ENCODE measurements at regions not wholly inside any gene's neighbourhood (a gene's known extent, or its start where the extent isn't known, plus 50 kb on each side); places are given as distances from the start of the nearest gene placed in this dataset.
"Not testable (repeated sequence)": the region's sequence is repeated elsewhere in the genome, so short reads cannot be mapped to it uniquely, and the experiment has no call there.

- no peak for DNase-seq
These were observed 138.9 kb downstream of the TMCO5A start for GRCh38 chr15:38073178-38073946.

DNA sequence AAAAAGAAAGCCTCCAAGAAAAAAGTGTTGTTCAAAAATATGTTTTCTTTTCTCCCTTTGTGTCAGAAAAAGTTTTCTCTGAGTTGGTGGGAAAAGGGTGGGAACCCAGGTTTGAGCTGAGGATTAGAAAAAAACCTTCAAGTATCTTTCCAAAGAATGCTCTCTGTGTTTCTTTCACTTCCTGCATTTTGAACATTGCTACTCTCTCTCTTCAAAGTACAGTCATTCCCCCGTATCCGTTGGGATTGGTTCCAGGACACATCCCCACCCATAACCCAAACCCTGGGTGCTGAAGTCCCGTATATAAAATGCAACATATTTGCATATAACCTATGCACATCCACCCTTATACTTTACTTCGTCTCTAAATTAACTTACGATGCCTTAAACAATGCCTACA is 139.6 kb downstream of the TMCO5A start:
- DNase-seq: no peak

- no peak for DNase-seq
These were observed 141.0 kb downstream of the TMCO5A start for GRCh38 chr15:38075466-38075865.

DNA sequence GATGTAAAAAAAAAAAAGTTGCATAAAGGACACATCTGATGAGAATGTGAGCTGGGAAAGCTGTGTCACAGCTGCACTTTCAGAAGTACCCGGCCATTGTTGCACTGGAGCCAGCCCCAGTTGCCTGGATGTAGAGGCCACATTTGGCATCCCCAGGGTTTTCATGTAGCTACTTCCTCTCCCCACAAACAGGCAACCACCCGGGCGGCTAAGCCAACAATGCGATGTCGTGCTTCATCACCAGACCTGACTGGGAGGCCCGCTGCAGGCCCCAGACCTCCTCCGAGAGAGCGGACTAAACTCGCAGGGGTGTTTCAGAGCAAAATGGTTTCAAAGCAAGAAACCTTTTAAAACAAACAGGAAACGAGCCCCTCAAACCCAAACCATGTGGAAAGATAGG is 142.3 kb downstream of the TMCO5A start:
- DNase-seq: no peak

- no peak for DNase-seq
These were observed 144.8 kb downstream of the TMCO5A start for GRCh38 chr15:38079236-38079635.

DNA sequence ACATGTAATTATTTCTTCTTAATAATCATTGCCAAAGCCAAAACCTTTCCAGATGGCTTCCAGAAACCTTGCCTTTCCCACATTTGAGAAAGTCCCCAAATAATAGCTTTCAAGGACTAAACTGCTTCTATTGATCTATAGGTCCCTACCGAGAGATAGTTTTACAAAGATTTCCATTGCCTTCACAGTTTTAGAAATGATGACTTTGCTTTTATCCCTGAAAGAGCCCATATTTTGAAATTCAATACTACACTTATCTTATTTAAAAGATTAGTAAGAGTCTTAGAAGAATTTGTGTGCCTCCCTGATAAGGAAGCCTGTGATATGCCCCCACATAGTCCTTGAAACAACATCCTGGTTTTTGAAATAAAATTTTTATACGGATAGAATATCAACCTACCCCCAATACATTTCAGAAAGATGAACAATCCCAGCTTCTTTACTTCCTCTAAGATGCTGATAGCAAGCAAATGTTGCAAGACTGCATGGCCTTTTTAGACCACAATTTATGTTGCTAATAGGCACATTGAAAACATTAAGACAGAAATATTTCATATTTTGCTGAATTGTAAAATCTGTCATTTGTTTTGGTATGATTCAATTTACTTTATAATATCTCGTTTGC is 146.3 kb downstream of the TMCO5A start:
- DNase-seq: no peak

DNA sequence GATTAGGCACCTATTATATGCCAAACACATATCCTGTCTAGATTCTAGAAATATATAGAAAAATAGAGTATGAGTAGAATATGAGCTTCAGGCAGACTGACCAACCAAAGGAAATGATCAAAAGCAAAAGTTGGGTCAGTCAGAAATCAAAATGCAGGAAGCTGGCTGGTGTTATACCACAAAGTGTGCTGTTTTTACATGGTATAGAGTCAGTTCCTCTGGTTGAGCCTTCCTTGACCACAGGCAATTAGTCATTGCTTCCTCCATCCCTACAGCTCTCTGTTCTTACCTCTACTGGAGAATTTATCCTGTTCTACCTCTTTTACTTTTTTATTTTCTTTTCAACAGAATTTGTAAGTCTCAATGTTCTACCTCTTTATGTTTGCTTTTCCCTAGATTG is 149.8 kb downstream of the TMCO5A start:
- DNase-seq: no peak

GRCh38 chr15:38085114-38085513 is 150.7 kb downstream of the TMCO5A start:
- DNase-seq: no peak

GRCh38 chr15:38085931-38086568 is 151.6 kb downstream of the TMCO5A start:
- no peak for DNase-seq

DNA sequence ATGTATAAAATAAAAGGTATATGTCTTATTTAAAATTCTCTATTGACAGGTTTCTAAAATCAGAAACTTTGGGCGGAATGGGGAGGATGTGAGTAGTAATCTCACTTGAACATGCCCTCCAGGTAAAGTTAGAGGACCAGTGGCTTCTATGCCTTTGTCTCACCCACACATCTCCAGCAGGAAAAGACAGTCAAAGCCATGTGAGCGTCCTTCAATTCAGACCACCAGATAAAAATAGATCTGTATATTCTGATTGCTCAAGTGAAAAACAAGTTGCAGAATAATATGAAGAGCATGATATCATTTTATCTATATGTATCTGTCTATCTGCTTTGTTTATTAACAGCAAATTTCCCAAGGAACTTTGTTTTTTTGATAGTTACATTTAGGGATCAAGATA is 152.2 kb downstream of the TMCO5A start:
- no peak for DNase-seq

DNA sequence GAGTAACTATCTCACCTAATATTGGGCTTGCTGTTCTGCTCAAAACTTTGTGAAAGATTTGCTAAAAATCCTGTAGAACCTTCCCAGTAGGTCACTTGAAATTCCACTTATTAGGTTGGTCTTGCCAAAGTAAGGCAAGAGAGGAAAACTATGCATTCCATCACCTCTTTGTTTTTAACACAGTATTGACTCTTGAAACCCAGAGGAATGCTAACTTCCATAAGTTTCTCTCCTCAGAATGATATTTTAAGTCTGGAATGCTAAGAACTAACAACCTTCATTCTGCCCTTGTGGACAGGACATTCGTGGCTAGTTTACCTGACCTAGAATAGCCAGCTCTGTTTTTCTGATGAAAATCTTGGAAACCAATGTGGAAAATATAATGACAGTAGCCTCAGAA is 154.5 kb downstream of the TMCO5A start:
- DNase-seq: no peak

- no peak for DNase-seq
These were observed 155.8 kb downstream of the TMCO5A start for GRCh38 chr15:38090223-38090622.

DNA sequence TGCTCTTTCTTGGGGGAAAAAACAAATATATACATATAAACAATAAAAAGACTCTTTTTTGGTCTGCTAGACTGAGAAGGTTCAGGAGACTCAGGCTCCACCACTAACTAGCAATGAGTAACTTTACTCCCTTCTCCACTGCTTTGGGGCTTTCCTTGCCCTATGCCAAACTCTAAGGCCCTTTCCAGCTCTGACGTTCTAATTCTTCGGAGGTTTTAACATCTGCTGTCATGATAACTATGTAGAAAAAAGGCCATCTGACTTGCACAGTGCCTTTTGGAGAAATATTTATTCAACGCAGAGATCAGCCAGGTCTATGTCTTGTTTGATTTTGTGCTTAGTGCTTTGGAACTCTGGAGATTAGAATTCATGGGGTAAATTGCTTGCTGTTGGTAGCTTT is 156.2 kb downstream of the TMCO5A start:
- DNase-seq: no peak

DNA sequence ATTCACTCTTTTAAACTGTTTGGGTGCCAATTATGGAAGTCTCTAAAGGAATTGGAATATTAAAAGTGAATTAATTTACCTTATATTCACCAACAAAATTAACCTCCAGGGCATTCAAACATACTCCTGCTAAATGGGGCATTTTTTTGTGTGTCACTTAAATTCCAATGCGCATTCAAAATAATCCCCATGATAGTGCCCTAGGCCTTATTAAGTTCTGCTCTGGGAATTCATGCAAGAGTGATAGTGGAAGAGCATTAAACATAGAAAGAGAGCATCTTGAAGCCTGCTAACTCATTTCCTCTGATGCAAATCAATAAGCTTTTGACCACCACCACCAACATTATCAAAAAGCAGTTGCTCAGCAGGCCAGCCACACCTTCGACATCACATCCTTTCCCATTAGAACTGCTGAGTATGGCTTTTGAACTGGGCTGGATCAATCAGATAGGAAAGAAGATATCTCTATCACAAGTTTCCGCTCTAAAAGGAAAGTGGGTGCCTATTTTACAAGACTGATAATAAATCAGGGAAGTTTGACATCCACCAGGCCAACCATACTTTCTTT is 156.7 kb downstream of the TMCO5A start:
- no peak for DNase-seq

DNA sequence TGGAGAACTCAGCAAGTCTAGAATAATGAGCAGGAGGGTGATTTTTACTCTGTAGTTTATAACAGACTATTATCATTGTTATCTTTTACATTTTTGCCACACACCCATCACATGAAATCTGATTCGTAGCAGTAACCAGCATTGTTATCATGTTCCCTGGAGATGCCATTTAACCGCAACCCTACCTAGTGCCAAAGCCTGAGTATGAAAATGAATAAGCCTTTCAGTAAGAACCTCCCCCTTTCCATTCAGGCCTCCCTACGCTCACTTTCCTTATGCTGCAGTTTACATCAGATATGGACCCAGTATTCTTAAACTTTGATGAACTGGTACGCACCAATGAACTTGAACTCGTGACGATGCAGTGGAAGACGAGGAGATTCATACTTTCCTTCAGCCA is 158.7 kb upstream of the SPRED1 start:
- DNase-seq: no peak

- no peak for DNase-seq
These were observed 149.7 kb upstream of the SPRED1 start for GRCh38 chr15:38102972-38103371.

GRCh38 chr15:38103564-38103963 is 149.1 kb upstream of the SPRED1 start:
- DNase-seq: no peak

DNA sequence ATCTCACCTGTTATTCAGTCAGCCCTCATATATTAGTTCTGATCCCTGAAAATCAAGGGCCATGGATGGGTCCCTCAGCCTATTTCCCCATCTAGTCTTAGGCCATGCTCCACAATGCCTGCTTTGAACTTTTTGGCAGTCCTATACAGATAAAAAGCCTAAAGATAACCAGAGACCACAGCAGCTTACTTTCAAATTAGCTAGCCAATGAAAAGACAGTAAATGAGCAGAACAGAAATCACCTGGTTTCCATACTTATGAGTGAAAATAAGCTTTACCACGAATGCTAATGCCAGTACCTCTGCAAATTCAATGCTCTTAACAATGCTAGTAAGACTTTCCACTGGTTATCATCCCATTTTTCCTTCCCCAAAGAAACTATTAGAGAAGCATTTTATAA is 141.6 kb upstream of the SPRED1 start:
- no peak for DNase-seq

DNA sequence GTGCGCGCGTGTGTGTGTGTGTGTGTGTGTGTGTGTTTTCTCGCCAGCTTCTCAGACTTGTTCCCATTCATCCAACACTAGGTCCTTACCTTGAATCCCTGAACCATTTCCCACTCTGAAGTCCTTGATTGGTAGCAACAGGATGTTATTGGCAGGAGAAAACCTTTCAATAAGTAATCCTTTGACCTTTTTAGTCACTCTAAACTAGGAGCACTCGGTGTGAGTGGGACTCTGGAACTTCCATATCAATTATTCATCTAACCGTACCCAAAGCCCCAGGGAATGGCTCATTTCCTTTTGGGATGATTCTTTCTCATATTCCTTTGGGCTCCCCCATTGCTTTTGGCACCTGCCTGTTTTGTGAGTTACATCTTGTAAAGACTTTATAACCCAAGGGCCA is 140.2 kb upstream of the SPRED1 start:
- DNase-seq: no peak

- no peak for DNase-seq
These were observed 137.5 kb upstream of the SPRED1 start for GRCh38 chr15:38115121-38115520.

GRCh38 chr15:38117781-38118180 is 134.9 kb upstream of the SPRED1 start:
- DNase-seq: no peak

DNA sequence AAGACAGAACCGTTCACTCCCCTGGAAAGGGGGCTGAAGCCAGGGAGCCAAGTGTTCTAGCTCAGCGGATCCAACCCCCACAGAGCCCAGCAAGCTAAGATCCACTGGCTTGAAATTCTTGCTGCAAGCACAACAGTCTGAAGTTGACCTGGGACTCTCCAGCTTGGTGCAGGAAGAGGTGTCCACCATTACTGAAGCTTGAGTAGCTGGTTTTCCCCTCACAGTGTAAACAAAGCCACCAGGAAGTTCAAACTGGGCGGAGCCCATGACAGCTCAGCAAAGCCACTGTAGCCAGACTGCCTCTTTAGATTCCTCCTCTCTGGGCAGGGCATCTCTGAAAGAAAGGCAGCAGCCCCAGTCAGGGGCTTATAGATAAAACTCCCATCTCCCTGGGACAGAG is 132.8 kb upstream of the SPRED1 start:
- DNase-seq: not testable (repeated sequence)

- DNase-seq: no peak
These were observed 125.3 kb upstream of the SPRED1 start for GRCh38 chr15:38127306-38127771.

DNA sequence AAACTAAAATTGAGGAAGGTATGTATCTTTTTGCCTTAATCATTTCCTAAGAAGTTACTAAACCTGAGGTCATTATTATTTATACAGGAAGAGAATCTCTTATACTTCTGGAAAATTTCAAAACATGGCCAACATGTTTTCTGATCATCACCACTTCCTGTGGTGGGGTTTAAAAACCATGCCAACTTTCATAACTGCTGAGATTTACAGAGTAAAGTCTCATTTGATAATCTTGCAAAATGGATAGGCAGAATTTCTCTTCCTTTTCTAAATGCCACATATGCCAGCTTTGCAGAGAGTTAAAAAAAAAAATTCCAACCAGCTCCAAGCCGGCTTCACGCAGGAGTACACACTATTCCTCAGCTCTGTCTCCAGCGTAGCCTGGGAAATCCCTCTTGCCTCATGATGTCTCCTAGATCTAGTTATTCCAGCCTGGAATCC is 124.3 kb upstream of the SPRED1 start:
- no peak for DNase-seq
